ENCODE measurements at regions not wholly inside any gene's neighbourhood (a gene's known extent, or its start where the extent isn't known, plus 50 kb on each side); places are given as distances from the start of the nearest gene placed in this dataset.

- no peak for DNase-seq (ENCODE audit: extremely low read depth, low read depth)
These were observed 454.3 kb downstream of the HAPSTR1 start for GRCh38 chr16:9545522-9546437.

DNA sequence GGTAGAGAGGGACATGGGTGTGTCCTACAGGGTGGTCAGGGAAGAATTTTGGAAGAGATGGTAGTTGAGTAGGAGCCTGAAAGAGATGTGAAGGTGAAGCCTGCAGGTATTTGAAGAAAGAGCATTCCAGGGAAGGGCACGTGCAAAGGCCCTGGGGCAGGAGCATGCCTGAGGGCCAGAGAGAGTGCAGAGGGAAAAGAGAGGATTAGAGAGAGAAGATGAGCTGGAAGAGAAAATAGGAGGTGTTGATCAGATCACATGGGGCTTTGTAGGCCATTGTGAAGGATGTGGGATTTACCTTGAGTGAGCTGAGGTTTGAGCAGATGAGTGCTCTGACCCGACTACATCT lies 455.0 kb downstream of the HAPSTR1 start:
- DNase-seq (ENCODE audit: extremely low read depth, low read depth) = no peak

GRCh38 chr16:9549487-9549886 lies 458.0 kb downstream of the HAPSTR1 start:
- DNase-seq (ENCODE audit: extremely low read depth, low read depth) = no peak

- no peak for DNase-seq (ENCODE audit: extremely low read depth, low read depth)
These were observed 463.6 kb downstream of the HAPSTR1 start for GRCh38 chr16:9555051-9555450.

- no peak for DNase-seq (ENCODE audit: extremely low read depth, low read depth)
These were observed 465.7 kb downstream of the HAPSTR1 start for GRCh38 chr16:9556949-9557665.

- DNase-seq (ENCODE audit: extremely low read depth, low read depth) = no peak
These were observed 466.3 kb downstream of the HAPSTR1 start for GRCh38 chr16:9557713-9558112.

DNA sequence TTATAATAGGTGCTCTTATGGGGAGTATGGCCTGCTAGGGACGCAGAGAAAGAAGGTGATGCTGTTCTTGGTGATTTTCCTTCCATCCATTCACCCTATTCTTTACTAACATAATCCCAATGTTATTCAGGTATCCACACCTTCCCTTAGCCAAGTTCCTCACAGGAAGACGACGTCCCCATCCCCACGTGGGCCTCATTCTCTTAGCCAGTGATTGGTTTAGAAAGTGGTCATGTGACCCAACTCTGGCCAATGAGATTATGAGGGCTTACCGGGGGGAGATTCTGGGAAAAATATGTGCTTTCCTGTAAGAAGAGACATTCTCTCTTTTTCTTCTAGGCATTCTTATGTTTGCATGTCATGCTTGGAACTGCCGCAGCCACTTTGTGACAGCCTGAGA lies 474.7 kb downstream of the HAPSTR1 start:
- DNase-seq (ENCODE audit: extremely low read depth, low read depth) = no peak

- no peak for DNase-seq (ENCODE audit: extremely low read depth, low read depth)
These were observed 476.2 kb downstream of the HAPSTR1 start for GRCh38 chr16:9567666-9568065.

DNA sequence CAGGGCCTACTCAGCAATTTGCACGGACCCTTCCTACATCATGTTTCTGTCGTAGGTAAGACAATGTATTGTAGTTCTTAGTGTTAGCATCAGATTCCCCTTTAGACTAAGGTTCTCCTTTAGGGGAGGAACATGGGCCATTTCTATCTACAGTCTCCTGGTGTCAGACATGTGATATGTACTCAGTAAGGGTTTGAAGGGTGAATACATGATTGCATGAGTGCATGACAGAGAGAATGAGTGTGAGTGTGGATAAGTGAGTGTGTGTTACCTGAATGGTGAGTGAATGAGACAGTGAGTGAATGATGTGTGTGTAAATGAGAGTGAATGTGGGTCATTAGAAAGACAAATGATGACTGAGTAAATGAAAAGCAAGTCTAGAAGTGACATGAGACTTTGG lies 476.8 kb downstream of the HAPSTR1 start:
- DNase-seq (ENCODE audit: extremely low read depth, low read depth) = no peak

- DNase-seq (ENCODE audit: extremely low read depth, low read depth) = no peak
These were observed 479.1 kb downstream of the HAPSTR1 start for GRCh38 chr16:9570521-9570920.

GRCh38 chr16:9578459-9578858 lies 487.0 kb downstream of the HAPSTR1 start:
- no peak for DNase-seq (ENCODE audit: extremely low read depth, low read depth)

- no peak for DNase-seq (ENCODE audit: extremely low read depth, low read depth)
These were observed 488.6 kb downstream of the HAPSTR1 start for GRCh38 chr16:9580025-9580424.

GRCh38 chr16:9593440-9593839 lies 502.0 kb downstream of the HAPSTR1 start:
- DNase-seq (ENCODE audit: extremely low read depth, low read depth) = no peak

DNA sequence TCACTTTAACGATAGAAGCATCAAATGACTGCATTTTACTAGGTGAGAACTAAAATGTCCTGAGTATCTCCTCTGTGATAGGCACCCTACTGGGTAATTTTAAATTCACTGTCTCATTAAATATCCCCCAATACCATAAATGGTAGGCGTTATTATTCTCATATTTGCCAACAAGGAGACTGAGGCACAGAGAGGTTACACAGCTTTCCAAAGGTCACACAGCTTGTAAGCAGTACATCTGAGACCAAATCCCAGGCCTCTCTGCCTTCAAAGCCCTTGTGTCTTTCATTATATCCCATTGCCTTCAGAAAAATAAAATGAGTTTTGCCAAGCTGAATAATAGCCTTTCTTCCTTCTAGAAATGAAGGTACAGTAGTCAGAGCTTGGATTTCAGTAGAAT lies 502.6 kb downstream of the HAPSTR1 start:
- DNase-seq (ENCODE audit: extremely low read depth, low read depth) = no peak

- no peak for DNase-seq (ENCODE audit: extremely low read depth, low read depth)
These were observed 503.5 kb downstream of the HAPSTR1 start for GRCh38 chr16:9594946-9595345.

- no peak for DNase-seq (ENCODE audit: extremely low read depth, low read depth)
These were observed 503.9 kb downstream of the HAPSTR1 start for GRCh38 chr16:9595393-9595792.

GRCh38 chr16:9596788-9597187 lies 505.3 kb downstream of the HAPSTR1 start:
- DNase-seq (ENCODE audit: extremely low read depth, low read depth) = no peak

- no peak for DNase-seq (ENCODE audit: extremely low read depth, low read depth)
These were observed 506.7 kb downstream of the HAPSTR1 start for GRCh38 chr16:9597967-9598730.

GRCh38 chr16:9598731-9599083 lies 507.3 kb downstream of the HAPSTR1 start:
- DNase-seq (ENCODE audit: extremely low read depth, low read depth) = no peak

GRCh38 chr16:9599415-9600120 lies 508.1 kb downstream of the HAPSTR1 start:
- DNase-seq (ENCODE audit: extremely low read depth, low read depth) = no peak

- no peak for DNase-seq (ENCODE audit: extremely low read depth, low read depth)
These were observed 510.7 kb downstream of the HAPSTR1 start for GRCh38 chr16:9602189-9602588.

Measured in NCI-H460 (cell line).